SU-DHL-6 (cell line): ENCODE measurements at regions not wholly inside any gene's neighbourhood (a gene's known extent, or its start where the extent isn't known, plus 50 kb on each side); places are given as distances from the start of the nearest gene placed in this dataset.

Experiments used
- H2AFZ ChIP-seq: fragments of 200-600 bp; sonication (generic); 2 replicates; pipeline ENCODE4 v1.6.1; 2014; ENCODE audit warnings: low read depth, mild to moderate bottlenecking, moderate library complexity, mixed read lengths, antibody characterized with exemption, low read length; ENCODE audit not compliant: severe bottlenecking
- H3F3A ChIP-seq: fragments of 200-600 bp; shearing (Covaris generic); 2 replicates; pipeline ENCODE4 v1.6.0; 2016; ENCODE audit warnings: antibody characterized with exemption, mild to moderate bottlenecking; ENCODE audit not compliant: insufficient read depth
- H3K27ac ChIP-seq: fragments of 200-600 bp; sonication (generic); 2 replicates; pipeline ENCODE4 v1.5.1; 2016; ENCODE audit warnings: low read depth, mild to moderate bottlenecking, low read length, moderate library complexity, mixed read lengths
- H3K27me3 ChIP-seq: fragments of 200-600 bp; sonication (generic), shearing (Covaris generic); 2 replicates; pipeline ENCODE4 v1.6.0; 2014; ENCODE audit warnings: mild to moderate bottlenecking, low read length
- H3K36me3 ChIP-seq: fragments of 200-600 bp; sonication (generic); 2 replicates; pipeline ENCODE4 v1.6.1; 2014; ENCODE audit warnings: mild to moderate bottlenecking, low read length, mixed read lengths
- H3K4me2 ChIP-seq: fragments of 300-600, 200-600 bp; shearing (Covaris generic), sonication (generic); 2 replicates; pipeline ENCODE4 v1.6.0; 2014; ENCODE audit warnings: low read length, low read depth, mild to moderate bottlenecking; ENCODE audit not compliant: poor library complexity, severe bottlenecking
- H3K4me3 ChIP-seq: fragments of 200-600 bp; sonication (generic); 2 replicates; pipeline ENCODE4 v1.5.1; 2014; ENCODE audit warnings: antibody characterized with exemption, low read length, mild to moderate bottlenecking, mixed read lengths; ENCODE audit not compliant: insufficient read depth, poor library complexity, severe bottlenecking
- H3K79me2 ChIP-seq: fragments of 200-600 bp; sonication (generic); 2 replicates; pipeline ENCODE4 v1.6.1; 2014; ENCODE audit warnings: mild to moderate bottlenecking, low read length, moderate library complexity; ENCODE audit not compliant: insufficient read depth
- H3K9ac ChIP-seq: fragments of 200-600 bp; sonication (generic); 2 replicates; pipeline ENCODE4 v1.7.0; 2014; ENCODE audit warnings: mild to moderate bottlenecking, low read length
- H3K9me2 ChIP-seq: fragments of 200-600 bp; sonication (generic); replicated peaks from 2 replicates; pipeline ENCODE4 v1.6.1; 2014; ENCODE audit warnings: low read length; ENCODE audit not compliant: insufficient read depth
- H3K9me3 ChIP-seq: fragments of 200-600 bp; sonication (generic); 2 replicates; pipeline ENCODE4 v1.6.1; 2014; ENCODE audit warnings: low read length, mixed read lengths; ENCODE audit not compliant: insufficient read depth
- H4K20me1 ChIP-seq: fragments of 200-600 bp; sonication (generic); 2 replicates; pipeline ENCODE4 v1.6.1; 2014; ENCODE audit warnings: low read depth, mild to moderate bottlenecking, antibody characterized with exemption, low read length, moderate library complexity, mixed read lengths
- CTCF ChIP-seq: fragments of 200-600 bp; sonication (generic); IDR thresholded peaks from one replicate; pipeline ENCODE4 v1.5.1; 2017; ENCODE audit warnings: antibody characterized with exemption, mild to moderate bottlenecking, low read length, moderate library complexity; ENCODE audit not compliant: insufficient read depth, poor library complexity, severe bottlenecking
- EZH2phosphoT487 ChIP-seq: fragments of 200-600 bp; sonication (generic), shearing (Covaris generic); conservative IDR thresholded peaks from 2 replicates; pipeline ENCODE4 v1.6.1; 2018; ENCODE audit warnings: mild to moderate bottlenecking, antibody characterized with exemption, low read length, moderate library complexity, mixed read lengths

GRCh38 chr2:223416815-223417610, 185.1 kb downstream of the SCG2 start:
- Histone ChIP-seq H3K4me3 (no peak overlapping the region), H3K36me3 (no peaks in the 10 kb centered on the region), H3F3A (no peaks in the 10 kb centered on the region), H3K9me3 (no peaks in the 10 kb centered on the region), H3K27me3 (no peaks in the 10 kb centered on the region), H3K4me2 (no peak overlapping the region), H2AFZ (no peak overlapping the region), H3K9ac (no peak overlapping the region), H3K79me2 (no peaks in the 10 kb centered on the region), H3K27ac (no peak overlapping the region), H4K20me1 (no peaks in the 10 kb centered on the region), H3K9me2 (no peaks in the 10 kb centered on the region)
- TF ChIP-seq CTCF, result no peak
- no peak for TF ChIP-seq EZH2phosphoT487

GRCh38 chr2:223418131-223418530, 184.0 kb downstream of the SCG2 start:
- no peak for TF ChIP-seq CTCF
- no peak for TF ChIP-seq EZH2phosphoT487
- H3K4me2 ChIP-seq, result no peak overlapping the region
- no peaks in the 10 kb centered on the region for H3K9me2 ChIP-seq
- H3K9me3 ChIP-seq, result no peaks in the 10 kb centered on the region
- H3K27ac ChIP-seq, result no peak overlapping the region
- no peaks in the 10 kb centered on the region for H4K20me1 ChIP-seq
- no peak overlapping the region for H3K4me3 ChIP-seq
- no peaks in the 10 kb centered on the region for H3K27me3 ChIP-seq
- H3K36me3 ChIP-seq, result no peaks in the 10 kb centered on the region
- no peaks in the 10 kb centered on the region for H3K79me2 ChIP-seq
- no peaks in the 10 kb centered on the region for H3F3A ChIP-seq
- no peak overlapping the region for H3K9ac ChIP-seq
- H2AFZ ChIP-seq, result no peak overlapping the region

DNA sequence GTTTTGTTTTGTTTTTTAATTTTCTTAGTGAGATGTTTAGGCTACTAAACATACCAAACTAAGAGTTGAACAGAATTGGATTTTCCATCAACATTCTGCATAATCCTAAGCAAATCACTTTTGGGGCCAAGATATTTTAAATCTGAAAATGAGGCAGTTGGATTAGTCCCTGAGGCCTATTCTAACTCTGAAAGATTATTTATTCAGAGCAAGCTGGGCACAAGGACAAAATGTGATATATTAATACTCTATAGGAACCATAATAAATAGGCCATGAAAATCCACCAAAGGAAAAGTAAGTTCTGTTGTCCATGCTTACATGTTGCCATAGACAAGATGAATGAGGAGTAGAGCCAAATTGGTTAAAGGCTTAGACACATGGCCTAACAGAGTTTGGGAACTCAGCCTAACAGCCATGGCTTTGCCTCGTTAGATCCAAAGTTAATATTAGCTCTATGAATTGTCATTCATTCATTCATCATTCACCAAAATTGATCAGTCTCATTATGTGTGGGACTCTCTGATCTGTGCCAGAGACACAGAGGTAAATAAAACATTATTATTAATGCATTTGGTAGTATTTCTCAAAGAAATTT, 183.5 kb downstream of the SCG2 start:
- Histone ChIP-seq H3K36me3 (no peaks in the 10 kb centered on the region), H3K4me2 (no peak overlapping the region), H3F3A (no peaks in the 10 kb centered on the region), H3K9ac (no peak overlapping the region), H3K27ac (no peak overlapping the region), H3K27me3 (no peaks in the 10 kb centered on the region), H3K9me3 (no peaks in the 10 kb centered on the region), H3K79me2 (no peaks in the 10 kb centered on the region), H2AFZ (no peak overlapping the region), H3K4me3 (no peak overlapping the region), H3K9me2 (no peaks in the 10 kb centered on the region), H4K20me1 (no peaks in the 10 kb centered on the region)
- TF ChIP-seq EZH2phosphoT487 (no peak), CTCF (no peak)
